Stomach (tissue), 8 donors: ENCODE measurements at regions not wholly inside any gene's neighbourhood (a gene's known extent, or its start where the extent isn't known, plus 50 kb on each side); places are given as distances from the start of the nearest gene placed in this dataset.

Experiments
- DNase-seq, 2 donors: peaks; one replicate each; pipeline versions ENCODE4 v3.0.0 to v3.0.0-alpha.2; 2013 to 2019
- H3K27ac ChIP-seq, 5 donors: fragments of 200-600 bp in 4 of 5; sonication (generic) in 4 of 5; one replicate each; pipeline ENCODE4 v1.5.1; 2013 to 2019; ENCODE audit warnings: mild to moderate bottlenecking in 1 of 5, moderate library complexity in 1 of 5
- H3K27me3 ChIP-seq, 3 donors: fragments of 200-600 bp; sonication (generic); one replicate each; pipeline ENCODE4 v1.5.1; 2017 to 2019; ENCODE audit warnings: mixed run types in 1 of 3
- H3K36me3 ChIP-seq, 4 donors: fragments of 200-600 bp; sonication (generic); 1 replicate in 3 of 4; 2 replicates in 1 of 4; pipeline ENCODE4 v1.5.1; 2016 to 2019
- H3K4me1 ChIP-seq, 4 donors: fragments of 200-600 bp; sonication (generic); one replicate each; pipeline ENCODE4 v1.5.1; 2016 to 2019
- H3K4me3 ChIP-seq, 4 donors: fragments of 200-600 bp; sonication (generic) in 3 of 4; one replicate each; pipeline ENCODE4 v1.5.1; 2016 to 2019; ENCODE audit warnings: mild to moderate bottlenecking in 1 of 4
- H3K9me3 ChIP-seq, 4 donors: fragments of 200-600 bp; sonication (generic); one replicate each; pipeline ENCODE4 v1.5.1; 2016 to 2019
- CTCF ChIP-seq, 7 experiments: fragments of 450-650 bp in 4 of 7; fragments of 200-600 bp in 3 of 7; sonication (generic) in 3 of 7; IDR thresholded peaks; one replicate each; pipeline ENCODE4 v1.5.1; 2016 to 2019; ENCODE audit warnings: antibody characterized with exemption in 7 of 7, control low read depth in 2 of 7, mild to moderate bottlenecking in 1 of 7
- EP300 ChIP-seq: sonication (generic); formaldehyde crosslinking; IDR thresholded peaks from one replicate; pipeline ENCODE4 v1.6.1; 2017; ENCODE audit warnings: antibody characterized with exemption
- POLR2A ChIP-seq, 4 donors: fragments of 450-650 bp; IDR thresholded peaks; one replicate each; pipeline ENCODE4 v1.6.1; 2016; ENCODE audit warnings: antibody characterized with exemption in 4 of 4, control low read depth in 2 of 4, mild to moderate bottlenecking in 1 of 4, moderate library complexity in 1 of 4
- POLR2AphosphoS5 ChIP-seq, 3 donors: sonication (generic); formaldehyde crosslinking; IDR thresholded peaks; one replicate each; pipeline ENCODE4 v1.6.1; 2016; ENCODE audit warnings: antibody characterized with exemption in 3 of 3
- WGBS, 5 donors: extraction: QIAGEN DNeasy Blood & Tissue Kit in 3 of 5; methylation state at CpG; one replicate each; pipeline versions ENCODE4 v1.1.5 to v1.1.7; 2013 to 2018; 5-methylcytosine and 5-hydroxymethylcytosine counted together
- intact Hi-C: fragments of 100-400 bp; cut with DNase I; formaldehyde crosslinking; loops from one replicate; pipeline ENCODE4 v1.15.1; 2023; ENCODE audit warnings: low total_unique reads
- donor health status: healthy with polysubstance abuse.
- donor health status: Bipolar disorder and iron deficiency.
- donor health status: healthy.

GRCh38 chr4:54509057-54509456 is 148.7 kb upstream of the KIT start:
- H3K27me3 ChIP-seq, result no peaks in the 10 kb centered on the region
- TF ChIP-seq POLR2AphosphoS5 (IDR thresholded peaks at IDR 0.05) (peak in 1 of 3 donors; percentile 53), CTCF (IDR thresholded peaks at IDR 0.05) (no peak)
- no peak overlapping the region for H3K4me3 ChIP-seq
- H3K36me3 ChIP-seq, result no peaks in the 10 kb centered on the region
- no peak overlapping the region for H3K27ac ChIP-seq
- 24 to 53% (median 48%) methylated on average over 6 of the region's 6 CpGs for WGBS, 5 donors
- H3K9me3 ChIP-seq, result peaks cover 0 to 14% (median 7%) of the 10 kb centered on the region in 4 donors
- peak; percentile 6 to 58 for DNase-seq
- H3K4me1 ChIP-seq, result no peaks in the 10 kb centered on the region
- intact Hi-C loops, result no loop called here

GRCh38 chr4:54513204-54513603 is 144.6 kb upstream of the KIT start:
- peak in 1 of 2 donors; percentile 50 for DNase-seq
- no peak overlapping the region for H3K27ac ChIP-seq
- H3K4me1 ChIP-seq, result peaks cover 0 to 5% (median 2%) of the 10 kb centered on the region in 4 donors
- no peaks in the 10 kb centered on the region for H3K27me3 ChIP-seq
- H3K36me3 ChIP-seq, result no peaks in the 10 kb centered on the region
- WGBS, 5 donors, result 59 to 80% (median 73%) methylated on average over 6 of the region's 6 CpGs
- no peaks in the 10 kb centered on the region for H3K9me3 ChIP-seq
- intact Hi-C loops, result no loop called here
- no peak overlapping the region for H3K4me3 ChIP-seq
- TF ChIP-seq POLR2A (IDR thresholded peaks at IDR 0.05) (no peak), EP300 (no peak), CTCF (IDR thresholded peaks at IDR 0.05) (no peak)

GRCh38 chr4:54513741-54514140 is 144.0 kb upstream of the KIT start:
- intact Hi-C loops, result no loop called here
- Histone ChIP-seq H3K36me3 (no peaks in the 10 kb centered on the region), H3K9me3 (no peaks in the 10 kb centered on the region), H3K27ac (no peak overlapping the region), H3K27me3 (no peaks in the 10 kb centered on the region), H3K4me1 (peaks cover 0 to 5% (median 2%) of the 10 kb centered on the region in 4 donors), H3K4me3 (no peak overlapping the region)
- no peak for DNase-seq
- TF ChIP-seq POLR2A (IDR thresholded peaks at IDR 0.05), result no peak
- no peak for TF ChIP-seq CTCF (IDR thresholded peaks at IDR 0.05)
- no peak for TF ChIP-seq POLR2AphosphoS5 (IDR thresholded peaks at IDR 0.05)
- no peak for TF ChIP-seq EP300

GRCh38 chr4:54516556-54517215 is 141.1 kb upstream of the KIT start:
- intact Hi-C loops, result no loop called here
- Histone ChIP-seq H3K4me1 (peaks cover 0 to 5% (median 2%) of the 10 kb centered on the region in 4 donors), H3K4me3 (no peak overlapping the region), H3K9me3 (no peaks in the 10 kb centered on the region), H3K36me3 (no peaks in the 10 kb centered on the region), H3K27me3 (no peaks in the 10 kb centered on the region), H3K27ac (no peak overlapping the region)
- no peak for TF ChIP-seq EP300
- no peak for TF ChIP-seq CTCF (IDR thresholded peaks at IDR 0.05)
- no peak for TF ChIP-seq POLR2A (IDR thresholded peaks at IDR 0.05)
- TF ChIP-seq POLR2AphosphoS5 (IDR thresholded peaks at IDR 0.05), result no peak
- DNase-seq, result no peak
- 29 to 51% (median 32%) methylated on average over 4 of the region's 4 CpGs for WGBS, 5 donors
